Left colon (tissue), 2 donors: ENCODE measurements at regions not wholly inside any gene's neighbourhood (a gene's known extent, or its start where the extent isn't known, plus 50 kb on each side); places are given as distances from the start of the nearest gene placed in this dataset.
"Not testable (repeated sequence)": the region's sequence is repeated elsewhere in the genome, so short reads cannot be mapped to it uniquely, and the experiment has no call there.

Source experiments
- ATAC-seq: fragments of 200-7000 bp; cut with Tn5 transposase; one replicate; pipeline ENCODE4 v1.9.1; 2020; ENCODE audit warnings: mild to moderate bottlenecking, moderate library complexity
- DNase-seq, 2 donors: peaks; one replicate each; pipeline ENCODE4 v3.0.0-alpha.2; 2020
- intact Hi-C, 2 donors: fragments of 100-400 bp; cut with DNase I in 1 of 2; cut with micrococcal nuclease in 1 of 2; formaldehyde crosslinking; loops; one replicate each; pipeline versions ENCODE4 v1.11.2 to v1.14.0; 2022; cut with DNase I, micrococcal nuclease
- donor health status: DM: no; HTN: no; CAD: no.
- donor health status: DM: yes; HTN: yes; CAD: no.

GRCh38 chr6:103680116-103680515 lies 1179.6 kb downstream of the HACE1 start:
- no peak for DNase-seq
- ATAC-seq = no peak
- intact Hi-C loops = no loop called here

GRCh38 chr6:103677290-103677689 lies 1182.4 kb downstream of the HACE1 start:
- ATAC-seq = no peak
- intact Hi-C loops = no loop called here
- DNase-seq = no peak

DNA sequence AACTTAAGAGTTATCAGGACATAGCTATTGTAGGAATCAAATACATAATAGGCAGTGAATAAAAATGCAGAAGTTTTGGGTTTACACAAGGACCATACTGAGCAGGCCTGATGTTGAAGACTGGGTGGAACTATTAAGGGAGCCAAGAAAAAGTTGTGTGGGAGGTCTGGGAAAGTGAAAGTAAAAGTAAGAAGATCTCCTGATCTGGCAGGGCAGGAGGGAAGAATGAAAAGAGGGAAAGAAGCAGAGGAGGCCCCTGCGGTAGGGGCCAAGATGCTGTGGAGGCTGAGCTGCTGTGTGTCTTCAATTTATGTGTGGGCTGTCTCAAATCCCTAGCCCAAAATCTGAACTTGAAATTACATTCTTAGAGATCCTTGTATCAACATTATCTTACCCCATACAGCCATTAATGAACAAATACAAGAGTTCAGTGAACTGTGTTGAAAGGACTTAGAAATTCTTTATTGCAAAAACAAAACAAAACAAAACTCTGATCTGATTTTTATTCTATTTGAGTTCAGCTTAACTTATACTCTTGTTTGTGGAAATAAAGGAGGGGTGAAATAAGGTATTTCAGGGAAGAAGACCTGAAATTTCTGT lies 1183.8 kb downstream of the HACE1 start:
- no peak for DNase-seq
- intact Hi-C loops = no loop called here
- no peak for ATAC-seq

DNA sequence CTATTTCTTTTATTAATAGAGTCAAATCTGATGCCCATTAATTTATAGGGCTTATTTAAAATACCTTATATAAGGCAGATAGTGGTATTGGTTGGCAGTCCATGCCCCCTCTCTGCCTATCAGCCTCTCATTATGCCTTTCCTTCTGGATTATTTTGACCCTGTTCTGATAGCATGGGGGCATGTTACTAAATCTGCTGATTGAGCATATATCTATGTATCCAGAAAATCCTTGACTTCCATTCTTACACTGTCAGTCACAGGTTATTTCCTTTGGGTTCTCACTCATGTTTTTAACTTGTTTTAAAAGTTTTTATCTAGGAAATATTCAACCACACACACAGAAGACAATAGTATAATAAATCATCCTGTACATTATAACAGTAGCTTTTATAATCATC lies 1184.9 kb downstream of the HACE1 start:
- DNase-seq = no peak
- ATAC-seq = no peak
- intact Hi-C loops = no loop called here

- intact Hi-C loops = no loop called here
- no peak for ATAC-seq
- DNase-seq = no peak
Observed at GRCh38 chr6:103672169-103672568, 1187.5 kb downstream of the HACE1 start.

DNA sequence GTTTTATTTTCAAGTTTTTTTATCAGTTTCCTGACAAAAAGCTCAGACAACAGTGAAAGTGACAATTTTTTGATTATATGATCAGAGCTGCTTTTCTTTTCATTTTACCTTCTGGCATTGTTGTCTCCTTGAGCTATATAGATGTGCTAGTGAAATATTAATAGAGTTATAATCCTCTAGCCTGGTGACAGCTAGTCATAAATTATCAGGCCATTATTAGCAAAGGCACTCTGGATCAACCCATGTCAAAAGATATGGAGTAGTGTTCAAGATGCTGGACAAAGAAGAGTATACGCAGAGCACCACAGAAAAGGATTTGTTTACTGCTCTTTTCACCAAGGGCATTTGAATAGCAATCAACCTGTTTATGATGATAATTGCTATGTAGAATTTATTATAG lies 1230.1 kb downstream of the HACE1 start:
- intact Hi-C loops = no loop called here
- ATAC-seq (no peak), DNase-seq (no peak)

GRCh38 chr6:103617642-103618041 lies 1242.1 kb downstream of the HACE1 start:
- no peak for ATAC-seq
- no peak for DNase-seq
- intact Hi-C loops = no loop called here

GRCh38 chr6:103587722-103588121 lies 1272.0 kb downstream of the HACE1 start:
- no peak for DNase-seq
- intact Hi-C loops = no loop called here
- no peak for ATAC-seq

DNA sequence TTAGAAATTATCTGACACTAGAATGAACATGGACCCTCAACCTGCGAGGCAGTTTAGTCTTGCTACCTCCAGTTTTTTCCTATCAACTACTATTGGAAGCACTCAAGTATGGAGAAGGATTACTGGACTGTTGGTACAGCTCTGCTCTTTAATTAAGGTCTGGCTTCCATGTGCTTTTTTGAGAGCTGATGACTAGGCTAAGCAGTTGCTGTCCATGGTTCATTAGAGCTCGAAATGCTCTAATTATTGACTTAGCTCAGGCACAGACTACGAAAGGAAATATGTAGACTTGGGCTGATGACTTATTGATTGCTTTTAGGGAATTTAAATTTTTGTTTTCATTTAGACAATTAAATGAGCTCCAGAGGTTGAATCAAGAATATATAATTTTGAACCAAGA lies 1281.6 kb downstream of the HACE1 start:
- ATAC-seq (no peak), DNase-seq (no peak)
- intact Hi-C loops = no loop called here

DNA sequence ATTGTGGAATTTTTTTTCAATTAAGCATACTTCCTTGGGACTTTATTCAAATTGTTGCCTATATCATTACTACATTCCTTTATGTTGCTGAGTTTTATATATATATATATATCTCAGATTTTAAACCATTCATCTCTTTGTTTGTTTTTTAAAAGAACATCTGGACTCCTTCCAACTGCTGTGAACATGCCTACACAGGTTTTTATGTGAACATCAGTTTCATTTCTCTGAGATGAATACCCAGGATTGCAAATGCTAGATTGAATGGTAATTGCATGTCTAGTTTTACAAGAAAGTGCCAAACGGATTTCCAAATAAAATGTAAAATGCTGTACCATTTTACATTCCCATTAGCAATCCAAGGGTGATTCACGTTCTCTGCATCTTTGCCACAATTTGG lies 1289.3 kb downstream of the HACE1 start:
- DNase-seq = no peak
- ATAC-seq = no peak
- intact Hi-C loops = no loop called here

DNA sequence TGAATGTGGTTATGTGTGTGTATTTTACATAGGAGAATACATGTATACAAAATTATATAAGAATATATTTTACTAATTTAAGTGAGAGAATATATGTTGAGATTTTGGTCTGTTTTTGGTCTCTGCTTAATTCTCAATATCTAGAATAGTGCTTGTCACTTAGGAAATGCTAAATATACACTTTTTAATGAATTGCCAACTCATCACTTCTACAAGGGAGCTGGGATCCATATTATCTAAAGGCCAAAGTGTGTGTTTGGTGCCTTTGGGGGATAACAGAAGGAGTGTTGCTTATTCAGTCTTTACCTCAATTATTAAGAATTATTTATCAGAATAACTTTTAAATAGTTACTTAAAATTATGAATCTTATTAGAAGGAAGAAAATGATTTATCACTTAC lies 1304.8 kb downstream of the HACE1 start:
- DNase-seq = no peak
- no peak for ATAC-seq
- intact Hi-C loops = no loop called here

GRCh38 chr6:103538381-103538780 lies 1321.3 kb downstream of the HACE1 start:
- intact Hi-C loops = no loop called here
- DNase-seq (no peak), ATAC-seq (no peak)

DNA sequence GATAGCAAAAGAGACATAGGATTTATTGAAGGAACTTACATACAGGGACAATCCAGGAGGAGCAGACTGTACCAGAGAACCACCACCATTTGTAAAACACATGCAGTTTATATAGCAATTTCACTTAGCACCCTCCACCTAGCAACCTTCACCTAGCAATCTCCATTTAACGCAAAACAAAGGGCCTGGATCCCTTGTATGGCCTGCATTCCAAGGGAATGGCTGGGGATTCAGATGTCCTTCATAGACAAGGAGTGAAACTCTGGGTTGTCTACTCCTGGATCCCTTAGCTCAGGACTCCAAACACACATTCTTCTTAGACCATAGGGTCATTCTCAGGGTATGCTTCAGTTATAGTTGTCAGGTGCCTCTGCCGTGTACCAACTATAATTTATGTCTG lies 1324.9 kb downstream of the HACE1 start:
- ATAC-seq (no peak), DNase-seq (no peak)
- intact Hi-C loops = no loop called here

- intact Hi-C loops = no loop called here
- DNase-seq (no peak), ATAC-seq (no peak)
Observed at GRCh38 chr6:103534095-103534494, 1325.6 kb downstream of the HACE1 start.

- intact Hi-C loops = no loop called here
- no peak for ATAC-seq
- no peak for DNase-seq
Observed at GRCh38 chr6:103522045-103522444, 1337.7 kb downstream of the HACE1 start.

DNA sequence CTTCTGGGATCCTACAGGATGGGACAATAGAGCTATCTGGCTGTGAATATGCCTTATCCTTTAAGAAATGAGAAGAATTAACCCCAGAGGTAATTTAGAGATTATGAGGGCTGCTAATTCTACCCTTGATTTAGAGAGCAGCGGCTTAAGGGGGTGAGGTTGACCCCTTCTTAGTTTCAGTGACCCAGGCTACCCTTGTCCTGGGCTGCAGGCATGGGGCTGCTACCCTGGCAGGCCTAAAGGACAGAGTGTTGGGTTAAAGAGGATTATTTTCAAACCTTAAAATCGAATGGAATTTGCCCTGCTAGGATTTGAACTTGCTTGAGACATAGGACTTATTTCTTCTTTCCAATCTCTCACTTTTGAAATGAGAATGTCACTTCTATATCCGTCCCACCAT lies 1343.4 kb downstream of the HACE1 start:
- ATAC-seq (no peak), DNase-seq (no peak)
- intact Hi-C loops = no loop called here

DNA sequence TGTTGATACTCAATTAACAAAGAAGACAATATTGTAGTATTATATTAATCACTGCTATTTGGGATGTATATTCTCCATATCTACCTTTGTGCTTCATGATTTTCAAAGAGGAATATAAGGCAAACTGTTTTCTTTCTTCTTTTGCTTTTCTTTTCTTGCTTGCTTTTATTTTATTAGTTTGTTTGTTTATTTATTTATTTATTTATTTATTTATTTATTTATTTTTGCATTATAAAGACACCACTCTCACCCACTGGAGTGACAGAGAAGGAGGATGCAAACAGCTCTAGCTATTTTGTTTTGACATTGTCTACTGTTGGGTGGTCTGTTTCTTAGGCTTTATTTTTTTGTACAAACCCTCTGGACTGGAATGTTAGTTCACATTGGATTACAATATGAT lies 1352.7 kb downstream of the HACE1 start:
- intact Hi-C loops = no loop called here
- ATAC-seq = no peak
- no peak for DNase-seq

DNA sequence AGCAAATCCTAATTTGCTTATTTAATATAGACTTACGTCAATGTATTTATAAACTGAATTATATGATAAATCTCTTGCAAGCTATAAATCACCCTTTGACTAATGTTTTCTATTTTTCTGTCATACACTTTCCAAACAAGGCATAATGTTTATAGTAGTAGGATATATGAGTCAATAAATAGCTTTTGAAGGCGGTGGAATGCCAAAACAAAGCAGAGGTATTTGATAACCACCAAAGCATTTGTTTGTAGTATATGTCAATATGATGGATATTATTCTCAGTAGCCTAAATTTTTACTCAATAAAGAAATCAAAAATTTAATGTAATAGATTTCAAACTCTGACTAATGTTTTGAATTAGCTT lies 1354.6 kb downstream of the HACE1 start:
- intact Hi-C loops = no loop called here
- DNase-seq (no peak), ATAC-seq (no peak)

DNA sequence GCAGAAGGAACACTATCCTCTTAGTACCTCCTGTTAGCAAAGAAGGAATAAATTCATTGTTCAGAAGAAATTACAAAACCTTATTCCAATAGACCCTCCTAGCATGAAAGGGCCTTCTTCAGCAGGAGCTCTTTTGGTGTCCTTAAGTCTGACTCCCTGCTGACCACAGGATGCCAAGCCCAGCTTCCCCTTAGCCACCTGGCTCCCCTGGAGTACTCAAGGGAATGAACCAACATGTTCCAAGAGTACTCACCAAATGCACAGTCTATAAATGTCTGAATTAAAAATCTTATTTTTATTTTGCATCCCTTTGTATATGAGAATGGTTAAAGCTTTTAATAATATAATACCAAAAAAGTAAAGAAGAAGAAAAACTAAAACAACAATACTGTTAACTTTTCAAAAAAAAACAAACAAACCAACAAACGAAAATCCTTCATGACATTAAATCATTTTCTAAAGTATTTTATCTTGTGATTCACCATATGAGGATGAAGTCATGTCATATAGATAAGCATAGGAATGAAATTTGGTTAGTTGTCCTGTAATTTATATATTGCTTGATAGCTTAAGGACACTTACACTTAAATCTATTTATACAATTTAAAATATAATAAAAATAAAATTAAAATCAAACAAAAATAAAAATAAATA lies 1355.1 kb downstream of the HACE1 start:
- intact Hi-C loops = no loop called here
- no peak for ATAC-seq
- no peak for DNase-seq

DNA sequence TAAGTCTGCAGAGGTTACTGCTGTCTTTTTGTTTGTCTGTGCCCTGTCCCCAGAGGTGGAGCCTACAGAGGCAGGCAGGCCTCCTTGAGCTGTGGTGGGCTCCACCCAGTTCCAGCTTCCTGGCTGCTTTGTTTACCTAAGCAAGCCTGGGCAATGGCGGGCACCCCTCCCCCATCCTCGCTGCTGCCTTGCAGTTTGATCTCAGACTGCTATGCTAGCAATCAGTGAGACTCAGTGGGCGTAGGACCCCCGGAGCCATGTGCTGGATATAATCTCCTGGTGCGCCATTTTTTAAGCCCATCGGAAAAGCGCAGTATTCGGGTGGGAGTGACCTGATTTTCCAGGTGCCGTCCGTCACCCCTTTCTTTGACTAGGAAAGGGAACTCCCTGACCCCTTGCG lies 1363.1 kb downstream of the HACE1 start:
- ATAC-seq, intact Hi-C loops, DNase-seq: not testable (repeated sequence)

- ATAC-seq (no peak), DNase-seq (no peak)
- intact Hi-C loops = no loop called here
Observed at GRCh38 chr6:103456652-103457051, 1403.1 kb downstream of the HACE1 start.
